Thoracic aorta (tissue), 2 donors: ENCODE measurements at regions not wholly inside any gene's neighbourhood (a gene's known extent, or its start where the extent isn't known, plus 50 kb on each side); places are given as distances from the start of the nearest gene placed in this dataset.
A peak's percentile ranks its signal among the peaks of the same experiment; 100 is the strongest.
"Not testable (repeated sequence)": the region's sequence is repeated elsewhere in the genome, so short reads cannot be mapped to it uniquely, and the experiment has no call there.

Experiments
- ATAC-seq: fragments of 150-250 bp; one replicate; pipeline ENCODE4 v1.8.0; 2017; ENCODE audit warnings: low read depth; ENCODE audit not compliant: insufficient number of reproducible peaks, low FRiP score
- DNase-seq: peaks from one replicate; pipeline ENCODE4 v3.0.0-alpha.2; 2020; ENCODE audit warnings: low spot score
- H3K27ac ChIP-seq, 2 donors: fragments of 200-600 bp; sonication (generic); 1 replicate in 1 of 2; 2 replicates in 1 of 2; pipeline ENCODE4 v1.5.1; 2016; ENCODE audit warnings: mild to moderate bottlenecking in 2 of 2, moderate library complexity in 2 of 2
- H3K27me3 ChIP-seq: fragments of 200-600 bp; sonication (generic); replicated peaks from 2 replicates; pipeline ENCODE4 v1.6.0; 2016; ENCODE audit warnings: mild to moderate bottlenecking; ENCODE audit not compliant: insufficient read depth
- H3K36me3 ChIP-seq: fragments of 200-600 bp; sonication (generic); one replicate; pipeline ENCODE4 v1.5.1; 2016
- H3K4me1 ChIP-seq, 2 donors: fragments of 200-600 bp; sonication (generic); 1 replicate in 1 of 2; 2 replicates in 1 of 2; pipeline versions ENCODE4 v1.5.1 to v1.6.0; 2016; ENCODE audit warnings: low read depth in 2 of 2, mild to moderate bottlenecking in 1 of 2; ENCODE audit not compliant: control insufficient read depth in 1 of 2
- H3K4me3 ChIP-seq: fragments of 200-600 bp; sonication (generic); 2 replicates; pipeline ENCODE4 v1.5.1; 2016; ENCODE audit warnings: mild to moderate bottlenecking
- H3K9me3 ChIP-seq: fragments of 200-600 bp; sonication (generic); 2 replicates; pipeline ENCODE4 v1.5.1; 2016

- not testable (repeated sequence) for H3K27me3 ChIP-seq, H3K36me3 ChIP-seq, ATAC-seq, H3K4me1 ChIP-seq, H3K4me3 ChIP-seq, H3K9me3 ChIP-seq, DNase-seq, H3K27ac ChIP-seq
Observed at GRCh38 chr2:132300592-132301378, 115.8 kb upstream of the GPR39 start.

- H3K4me1 ChIP-seq, ATAC-seq, H3K36me3 ChIP-seq, H3K9me3 ChIP-seq, H3K27me3 ChIP-seq: not testable (repeated sequence)
- peak overlapping the region; percentile 57 for H3K4me3 ChIP-seq
- DNase-seq = peak; percentile 43
- H3K27ac ChIP-seq = peak overlapping the region in 1 of 2 donors; percentile 30
Observed at GRCh38 chr2:132304661-132305380, 111.8 kb upstream of the GPR39 start.

GRCh38 chr2:132307613-132308198 lies 108.9 kb upstream of the GPR39 start:
- not testable (repeated sequence) for ATAC-seq, H3K27ac ChIP-seq, DNase-seq, H3K27me3 ChIP-seq, H3K4me1 ChIP-seq, H3K36me3 ChIP-seq, H3K9me3 ChIP-seq, H3K4me3 ChIP-seq

GRCh38 chr2:132309203-132309602 lies 107.4 kb upstream of the GPR39 start:
- not testable (repeated sequence) for DNase-seq, H3K4me1 ChIP-seq, H3K4me3 ChIP-seq, H3K27ac ChIP-seq, H3K36me3 ChIP-seq, H3K27me3 ChIP-seq, H3K9me3 ChIP-seq, ATAC-seq

GRCh38 chr2:132315546-132315945 lies 101.1 kb upstream of the GPR39 start:
- not testable (repeated sequence) for H3K36me3 ChIP-seq, ATAC-seq, H3K27ac ChIP-seq, H3K4me3 ChIP-seq, H3K9me3 ChIP-seq, H3K27me3 ChIP-seq, H3K4me1 ChIP-seq, DNase-seq

- not testable (repeated sequence) for H3K4me3 ChIP-seq, H3K27ac ChIP-seq, ATAC-seq, H3K4me1 ChIP-seq, H3K36me3 ChIP-seq, H3K27me3 ChIP-seq, H3K9me3 ChIP-seq, DNase-seq
Observed at GRCh38 chr2:132317026-132317680, 99.5 kb upstream of the GPR39 start.

- H3K4me3 ChIP-seq, H3K9me3 ChIP-seq, DNase-seq, H3K36me3 ChIP-seq, ATAC-seq, H3K27me3 ChIP-seq, H3K4me1 ChIP-seq, H3K27ac ChIP-seq: not testable (repeated sequence)
Observed at GRCh38 chr2:132318481-132318880, 98.1 kb upstream of the GPR39 start.

- H3K4me3 ChIP-seq, DNase-seq, ATAC-seq, H3K27ac ChIP-seq, H3K36me3 ChIP-seq, H3K4me1 ChIP-seq, H3K27me3 ChIP-seq, H3K9me3 ChIP-seq: not testable (repeated sequence)
Observed at GRCh38 chr2:132324005-132324404, 92.6 kb upstream of the GPR39 start.

GRCh38 chr2:132332345-132333033 lies 84.1 kb upstream of the GPR39 start:
- not testable (repeated sequence) for ATAC-seq, H3K36me3 ChIP-seq, H3K27me3 ChIP-seq, H3K27ac ChIP-seq, H3K4me1 ChIP-seq, H3K9me3 ChIP-seq, DNase-seq
- H3K4me3 ChIP-seq = peak overlapping the region; percentile 27

- not testable (repeated sequence) for ATAC-seq, H3K9me3 ChIP-seq, H3K36me3 ChIP-seq, H3K4me1 ChIP-seq, DNase-seq, H3K4me3 ChIP-seq, H3K27ac ChIP-seq, H3K27me3 ChIP-seq
Observed at GRCh38 chr2:132337135-132337534, 79.5 kb upstream of the GPR39 start.

- not testable (repeated sequence) for ATAC-seq, DNase-seq
Observed at GRCh38 chr2:132337844-132338243, 78.8 kb upstream of the GPR39 start.

More at GRCh38 chr2:132337844-132338243, 78.8 kb upstream of the GPR39 start:
- H3K27me3 ChIP-seq, H3K4me1 ChIP-seq, H3K36me3 ChIP-seq, H3K4me3 ChIP-seq, H3K9me3 ChIP-seq, H3K27ac ChIP-seq: not testable (repeated sequence)
